Stimulated activated CD8-positive, alpha-beta memory T cell treated with anti-CD3 and anti-CD28 coated beads, Interleukin-2, amount 100 ng/mL, for 1 hour (primary cell): ENCODE measurements at regions not wholly inside any gene's neighbourhood (a gene's known extent, or its start where the extent isn't known, plus 50 kb on each side); places are given as distances from the start of the nearest gene placed in this dataset.

Source experiments
- DNase-seq, 2 donors: peaks; one replicate each; pipeline ENCODE4 v3.0.0-alpha.2; 2020; ENCODE audit warnings: low read depth in 2 of 2

DNA sequence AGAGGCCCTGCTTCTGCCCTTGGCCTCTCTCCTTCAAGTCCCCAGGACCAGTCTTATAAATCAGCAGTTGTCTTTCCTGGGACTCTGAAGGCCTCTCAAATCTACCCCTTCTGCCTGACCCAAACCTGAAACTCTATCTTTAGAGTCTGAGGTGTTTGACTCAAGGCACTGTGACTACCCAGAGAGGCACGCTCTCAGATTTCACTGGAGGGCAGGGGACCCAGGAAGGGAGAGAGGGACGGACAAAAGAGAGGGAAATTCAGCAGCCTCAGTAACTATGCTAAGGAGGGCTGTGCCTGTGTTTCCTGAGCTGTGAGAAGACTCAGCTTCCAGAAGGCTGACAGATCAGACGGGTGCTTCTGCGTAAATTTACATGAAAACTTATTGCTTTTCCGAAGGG is 217.8 kb downstream of the HAUS1 start:
- no peak for DNase-seq

DNA sequence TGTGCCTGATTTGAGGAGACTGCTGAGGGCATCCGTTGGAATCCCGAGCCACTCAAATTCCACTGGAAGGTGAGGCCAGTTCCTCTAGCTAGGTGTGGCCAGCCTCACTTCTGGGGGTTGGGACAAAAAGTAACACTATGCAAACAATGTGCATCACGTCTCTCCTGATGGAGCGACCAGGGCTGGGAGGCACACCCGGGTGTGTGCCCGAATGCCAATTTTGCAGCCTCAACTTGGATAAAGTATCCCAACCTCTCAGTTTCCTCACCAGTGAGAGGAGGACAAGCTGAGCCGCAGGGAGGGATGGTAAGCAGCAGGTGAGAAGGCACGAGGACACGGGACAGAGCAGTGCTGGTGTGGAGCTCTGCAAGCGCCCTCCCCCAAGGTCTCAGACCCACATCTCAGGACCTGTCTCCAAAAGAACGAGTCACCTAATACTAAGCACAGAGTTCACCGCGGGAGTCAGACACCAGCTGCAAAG is 218.3 kb downstream of the HAUS1 start:
- DNase-seq = no peak

DNA sequence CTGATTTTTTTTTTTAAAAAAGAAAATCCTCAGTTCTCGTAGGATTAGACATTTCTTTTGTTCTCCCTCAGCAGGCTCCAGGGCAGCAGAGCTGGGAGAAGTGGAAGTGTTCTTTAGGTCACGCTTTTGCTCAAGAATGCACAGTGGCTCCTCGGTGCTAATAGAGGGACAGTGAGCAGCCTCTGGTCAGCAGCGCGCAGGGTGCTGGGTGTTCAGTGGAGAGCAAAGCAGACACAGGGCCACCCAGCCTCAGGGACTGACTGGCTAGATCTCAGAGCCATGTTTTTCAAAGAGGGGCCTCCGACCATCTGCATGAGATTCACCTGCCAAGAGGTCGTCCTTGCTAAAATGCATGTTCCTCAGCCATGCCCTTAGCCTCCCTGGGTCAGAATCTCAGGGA is 218.8 kb downstream of the HAUS1 start:
- DNase-seq = no peak

DNA sequence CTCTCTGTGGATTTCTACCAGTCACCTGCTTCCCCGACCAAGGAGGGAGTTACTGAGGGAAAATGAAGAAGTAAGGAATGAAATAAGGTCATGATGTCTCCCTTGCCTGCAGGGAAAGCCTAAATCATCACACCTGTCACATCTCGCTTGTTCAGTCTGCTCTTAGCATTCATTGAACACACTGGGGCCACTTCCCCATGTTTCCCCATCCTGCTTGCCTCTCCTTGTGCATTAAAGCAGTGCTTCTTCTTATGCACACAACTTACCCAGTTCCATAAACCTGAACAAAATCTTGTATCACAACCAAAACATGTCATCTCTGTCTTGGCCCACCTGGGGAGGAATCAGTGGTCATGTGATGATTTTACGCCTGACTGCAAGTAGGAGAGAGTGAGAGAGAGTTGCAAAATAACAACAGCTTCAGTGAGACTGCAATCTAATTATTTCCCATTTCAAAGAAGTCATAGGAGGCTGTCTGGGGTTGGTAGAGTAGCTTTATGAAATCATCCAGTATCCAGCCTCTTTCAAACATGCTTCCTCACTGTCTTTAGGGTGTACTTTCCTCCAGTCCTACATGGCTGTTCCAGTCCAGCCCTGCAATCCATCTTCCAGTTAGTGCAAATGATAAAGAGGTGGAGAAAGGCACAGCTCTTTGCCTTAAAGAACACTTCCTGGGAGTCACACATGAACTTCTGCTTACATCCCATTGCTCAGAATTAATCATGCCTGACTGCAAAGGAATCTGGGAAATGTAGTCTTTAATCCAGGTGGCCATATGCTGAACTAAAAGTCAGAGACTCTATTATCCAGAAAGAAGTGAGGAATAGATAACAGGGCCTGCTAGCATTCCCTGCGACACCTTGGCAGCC is 220.1 kb downstream of the HAUS1 start:
- no peak for DNase-seq

DNA sequence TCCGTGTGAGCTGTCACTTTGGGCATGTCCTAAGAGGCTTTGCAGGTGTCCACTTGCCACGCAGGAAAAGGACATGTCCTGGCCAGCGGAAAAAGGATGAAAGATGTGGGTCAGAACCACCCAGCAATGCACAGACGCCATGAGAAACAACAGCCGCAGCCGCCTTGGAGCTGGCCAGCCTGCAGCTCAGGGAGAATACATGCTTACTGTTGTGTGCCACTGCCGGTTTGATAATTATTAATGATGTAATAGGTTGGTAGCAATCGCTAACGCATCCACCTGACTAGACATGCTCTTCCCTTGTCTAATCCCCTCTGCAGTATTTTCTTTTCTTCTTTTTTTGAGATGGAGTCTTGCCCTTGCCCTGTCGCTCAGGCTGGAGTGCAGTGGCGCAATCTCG is 221.7 kb downstream of the HAUS1 start:
- no peak for DNase-seq

DNA sequence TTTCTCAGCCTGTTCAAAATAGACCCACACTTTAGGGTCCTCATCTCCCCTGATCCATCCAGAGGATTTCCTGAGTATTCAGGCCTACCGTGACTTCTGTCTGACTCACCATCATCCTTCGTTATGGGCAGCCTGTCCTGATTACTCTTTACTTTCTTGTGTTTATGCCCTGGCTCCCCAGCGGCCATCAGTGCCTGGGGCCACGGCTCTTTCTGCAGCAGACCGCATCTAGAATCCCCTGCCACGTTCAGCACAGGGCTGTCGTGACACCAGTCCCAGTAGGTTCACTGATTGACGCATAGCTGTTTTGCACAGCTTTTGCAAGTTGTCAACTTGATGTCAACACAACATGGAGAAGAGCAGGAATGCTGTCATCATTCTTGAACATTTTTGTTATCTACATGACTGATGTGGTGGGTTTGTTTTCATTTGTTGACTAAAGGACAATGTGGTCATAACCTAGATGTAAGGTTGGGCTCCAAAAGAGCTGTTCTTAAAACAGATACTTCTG is 225.6 kb downstream of the HAUS1 start:
- no peak for DNase-seq

DNA sequence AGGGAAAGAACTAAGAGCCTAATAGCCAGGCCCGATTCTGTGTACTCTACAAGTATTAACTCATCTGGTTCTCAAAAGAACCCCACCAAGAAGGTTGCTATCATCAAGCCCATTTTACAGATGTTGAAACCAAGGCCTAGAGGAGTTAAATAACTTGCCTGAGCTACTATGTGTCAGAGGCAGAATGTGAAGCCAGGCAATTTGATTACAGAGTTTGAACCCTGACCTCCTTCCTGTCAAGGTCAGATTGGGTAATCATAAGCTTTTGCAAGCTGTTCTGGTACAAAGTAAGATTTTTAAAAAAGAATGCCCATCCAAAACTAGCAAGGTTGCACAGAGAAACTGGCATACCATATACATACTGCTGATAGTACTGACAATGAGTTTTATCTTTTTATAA is 227.1 kb downstream of the HAUS1 start:
- DNase-seq = no peak

DNA sequence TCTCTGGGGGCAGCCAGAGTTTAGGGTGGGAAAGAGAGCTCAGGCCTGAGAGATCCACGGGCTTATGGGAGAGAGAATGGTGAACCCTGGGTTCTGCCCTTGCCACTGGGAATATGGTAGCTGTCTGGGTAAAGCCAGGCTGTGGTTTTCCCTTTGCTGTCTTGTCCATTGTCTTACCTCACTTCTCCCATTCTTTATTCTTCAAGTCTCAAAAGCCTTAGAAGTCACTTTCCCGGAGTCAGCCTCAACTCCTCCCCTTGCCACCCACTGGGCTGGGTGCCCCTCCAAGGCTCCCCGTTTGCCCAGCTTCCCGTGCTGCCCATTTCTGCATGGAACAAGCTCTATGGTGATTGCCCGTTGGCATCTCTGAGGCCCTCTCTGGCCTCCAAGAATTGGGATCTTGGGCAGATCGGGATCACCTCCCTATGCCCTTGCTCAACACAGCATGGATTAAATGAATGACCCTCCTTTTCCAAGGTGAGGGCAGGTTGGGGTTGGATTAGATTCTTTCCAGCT is 228.2 kb downstream of the HAUS1 start:
- DNase-seq = no peak

DNA sequence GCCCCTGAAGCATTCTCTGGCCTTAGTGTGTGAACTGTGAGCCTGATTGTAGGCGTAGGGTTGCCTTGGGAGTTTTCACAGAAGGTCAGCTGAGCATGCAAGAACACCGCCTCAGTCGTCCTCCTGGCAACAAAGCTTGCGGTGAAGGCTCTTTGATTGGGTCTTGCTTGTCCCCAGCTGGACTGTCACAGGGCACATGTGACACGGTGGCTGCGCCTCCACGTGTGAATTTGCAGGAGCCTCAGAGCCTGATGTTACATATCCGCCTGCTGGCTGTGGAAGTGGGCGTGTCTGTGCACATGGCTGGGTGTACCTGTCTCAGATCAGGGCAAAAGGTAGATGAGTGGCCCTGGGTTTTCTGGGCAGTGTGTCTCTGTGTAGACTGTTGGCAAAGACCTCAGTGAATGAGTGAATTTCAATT is 228.7 kb downstream of the HAUS1 start:
- no peak for DNase-seq

DNA sequence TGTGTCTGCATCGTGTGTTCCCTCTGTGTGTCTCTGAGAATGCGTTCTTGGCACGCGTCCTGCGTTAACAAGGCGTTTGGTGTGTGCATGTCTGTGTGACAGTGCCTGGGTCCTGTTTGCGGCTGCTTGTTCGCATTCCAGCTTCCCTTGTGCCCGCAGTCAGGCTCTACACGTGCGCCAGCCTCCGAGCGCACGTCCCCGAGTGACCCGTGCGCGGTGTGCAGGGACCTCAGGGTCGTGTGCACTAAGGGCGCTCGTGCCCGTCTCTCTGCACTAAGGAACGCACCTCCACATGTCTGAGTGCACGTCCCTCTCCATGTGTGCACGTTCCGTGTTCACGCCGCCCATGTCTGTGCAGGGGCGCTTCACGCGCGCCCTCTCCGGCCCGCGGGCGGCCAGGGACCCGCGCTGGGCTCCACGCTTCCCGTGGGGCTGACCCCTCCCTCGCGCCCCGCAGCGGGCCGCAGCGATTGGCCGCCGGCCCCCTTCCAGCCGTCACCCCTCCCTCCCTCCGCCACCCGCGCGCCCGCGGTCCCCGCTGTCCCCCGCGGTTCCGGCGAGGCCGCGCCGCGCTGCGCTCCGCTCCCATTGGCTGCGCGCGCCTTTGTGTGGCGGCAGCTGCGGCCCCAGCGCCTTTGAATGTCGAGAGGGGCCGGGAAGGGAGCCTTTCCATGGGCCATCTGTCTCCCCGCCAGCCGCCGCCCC is 229.4 kb downstream of the HAUS1 start:
- DNase-seq = no peak

DNA sequence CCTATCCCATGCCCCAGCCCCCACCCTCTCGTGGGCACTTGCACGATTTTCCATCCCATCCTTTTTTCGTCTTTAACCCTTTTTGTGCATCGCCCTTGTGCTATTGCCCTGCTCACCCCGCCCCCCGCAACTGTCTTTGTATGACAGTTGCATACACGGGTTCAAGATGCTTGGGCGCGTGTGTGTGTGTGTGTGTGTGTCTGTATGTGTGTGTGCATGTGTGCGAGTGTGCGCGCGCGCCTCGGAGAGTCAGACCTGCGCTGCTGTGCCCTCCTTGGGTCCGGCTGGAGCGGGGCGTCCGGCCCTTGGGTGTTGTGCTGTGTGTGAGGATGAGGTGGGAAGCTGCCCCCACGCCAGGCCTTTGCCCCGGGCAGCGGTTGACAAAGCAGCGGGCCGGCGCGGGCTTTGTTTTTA is 230.7 kb downstream of the HAUS1 start:
- DNase-seq = no peak

DNA sequence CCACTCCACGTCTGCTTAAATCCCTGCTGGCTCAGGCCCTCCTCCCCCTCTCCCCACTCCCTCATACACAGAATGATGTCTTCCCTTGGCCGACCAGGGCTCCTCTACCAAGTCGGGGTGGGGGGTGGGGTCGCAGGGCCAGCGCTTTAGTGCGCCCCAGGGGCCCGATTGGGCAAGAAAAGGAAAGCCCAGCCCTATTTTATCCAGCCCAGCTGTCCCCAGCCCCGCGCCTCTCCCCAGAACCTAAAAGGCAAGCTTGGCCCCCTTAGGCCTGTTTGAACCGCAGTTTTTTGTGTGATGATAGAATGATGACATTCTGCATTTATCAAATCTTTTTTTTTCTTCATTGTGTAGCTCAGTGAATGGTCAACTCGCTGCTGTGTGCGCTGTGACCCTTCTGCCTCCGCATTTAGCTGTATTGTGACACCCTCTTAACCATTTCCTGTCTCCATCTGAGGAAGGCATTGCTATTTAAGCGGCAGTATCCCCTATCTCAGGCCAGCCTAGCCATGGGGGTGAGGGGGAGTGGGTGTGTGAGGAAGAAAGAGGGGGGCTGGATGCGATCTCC is 231.4 kb downstream of the HAUS1 start:
- no peak for DNase-seq

DNA sequence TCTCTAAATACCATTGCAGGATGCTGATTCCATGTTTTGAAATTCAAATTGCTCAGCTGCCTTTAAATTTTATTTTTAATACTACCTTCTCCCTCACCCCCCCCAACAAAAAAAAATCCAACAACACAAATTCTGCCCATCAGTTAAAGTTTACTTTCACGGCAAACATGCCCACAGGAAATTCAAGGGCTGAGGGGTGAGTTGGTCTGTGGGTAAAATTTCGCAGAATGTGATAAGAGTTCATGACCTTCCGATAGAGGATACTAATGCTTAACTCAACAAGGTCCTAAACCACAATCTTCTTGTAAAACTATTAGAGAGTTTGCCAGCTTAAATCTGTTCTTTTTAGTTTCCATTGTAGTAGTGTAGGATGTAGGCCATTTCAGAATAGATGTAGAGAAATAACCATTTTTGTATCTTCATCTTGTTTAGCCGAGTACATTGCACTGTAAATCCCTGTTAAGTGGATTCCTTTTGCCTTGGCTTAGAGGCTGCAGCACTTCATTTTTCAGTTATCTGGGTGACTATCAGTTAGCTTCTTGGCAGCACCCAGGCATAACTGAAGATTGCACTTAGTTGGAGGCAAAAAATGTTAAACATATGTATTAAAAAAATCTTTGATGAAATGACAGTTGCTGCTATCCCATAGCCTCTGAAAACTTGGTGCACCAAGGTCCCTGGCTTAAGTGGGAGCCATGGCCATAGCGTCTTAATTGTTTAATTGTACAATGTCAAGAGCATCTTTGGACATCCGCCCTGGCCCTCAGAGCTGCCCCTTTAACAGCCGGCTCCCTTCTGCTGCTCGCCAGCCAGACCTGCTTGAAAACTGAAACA is 232.3 kb downstream of the HAUS1 start:
- DNase-seq = no peak

DNA sequence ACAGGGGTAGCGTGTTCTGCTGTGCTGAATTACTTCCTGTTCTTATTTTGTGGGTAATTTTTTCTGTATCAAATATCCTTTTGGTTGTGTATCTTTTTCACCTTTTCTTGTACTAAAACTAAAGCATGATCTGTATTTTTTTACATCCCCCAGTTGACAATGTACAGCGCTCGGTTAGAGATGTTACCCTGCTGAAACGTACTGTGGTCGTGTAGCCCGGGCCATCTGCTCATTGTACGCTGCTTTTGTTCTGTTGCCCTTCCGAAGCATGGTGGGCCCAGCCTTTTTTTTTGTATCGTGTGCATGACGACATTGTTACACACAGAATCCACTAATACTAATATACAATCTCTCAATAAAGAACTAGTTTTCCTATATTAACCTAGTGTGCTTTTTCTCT is 233.1 kb downstream of the HAUS1 start:
- DNase-seq = no peak

DNA sequence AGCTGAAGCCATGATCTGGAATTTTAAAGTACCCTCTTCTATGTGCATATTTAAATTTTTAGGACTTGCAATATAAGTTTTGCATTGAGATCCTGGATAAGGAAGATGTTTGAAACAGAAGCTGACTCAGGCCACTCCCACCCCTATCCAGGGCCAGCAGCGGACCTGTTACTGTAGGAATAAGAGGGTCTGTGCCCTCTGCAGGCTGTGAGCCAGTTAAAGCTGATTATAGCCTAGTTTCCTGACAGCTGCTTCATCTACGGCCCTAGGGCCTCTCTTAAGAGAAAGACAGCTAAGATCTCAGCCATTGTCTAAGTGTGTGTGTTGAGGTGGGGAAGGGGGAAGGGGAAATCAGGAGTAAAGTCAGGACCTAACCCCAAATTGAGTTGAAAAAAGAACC is 234.0 kb downstream of the HAUS1 start:
- DNase-seq = no peak

DNA sequence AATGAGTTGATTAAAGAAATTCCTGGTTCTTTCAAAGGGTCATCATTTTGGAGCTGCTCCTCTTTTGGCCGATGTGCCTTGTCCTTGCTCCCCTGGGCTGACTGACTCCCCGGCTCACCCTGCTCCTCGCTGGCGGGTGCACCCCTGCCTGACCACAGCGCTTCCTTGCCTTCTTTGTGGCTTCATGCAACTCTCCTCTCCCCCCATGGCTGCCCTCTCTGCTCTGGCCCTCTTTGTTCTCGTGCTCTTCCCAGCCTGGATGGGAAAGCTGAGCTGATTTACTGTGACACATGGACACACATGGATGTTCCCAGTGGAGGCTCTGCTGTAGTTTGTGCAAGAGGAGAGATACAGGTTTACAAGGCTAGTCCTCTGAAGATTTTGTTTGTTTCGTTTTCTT is 234.6 kb downstream of the HAUS1 start:
- DNase-seq = no peak

DNA sequence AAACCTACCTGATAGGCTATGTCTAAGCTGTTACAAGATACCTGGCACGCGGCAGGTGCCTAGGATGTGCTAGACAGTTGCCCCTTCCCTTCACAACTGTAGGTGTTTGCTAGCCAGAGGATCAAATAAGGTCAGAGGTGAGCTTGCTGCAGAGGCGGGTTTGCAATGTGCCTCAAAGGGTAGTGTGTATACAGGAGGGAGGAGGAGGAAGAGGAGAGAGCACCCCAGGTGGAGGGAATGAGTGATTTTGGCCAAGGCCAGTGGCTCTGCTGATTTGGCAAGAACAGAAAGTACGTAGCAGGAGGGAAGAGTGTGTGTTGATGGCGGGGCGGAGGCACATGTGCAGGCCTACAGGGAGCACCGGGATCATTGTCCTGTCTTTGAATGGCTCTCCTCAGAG is 236.5 kb downstream of the HAUS1 start:
- no peak for DNase-seq

DNA sequence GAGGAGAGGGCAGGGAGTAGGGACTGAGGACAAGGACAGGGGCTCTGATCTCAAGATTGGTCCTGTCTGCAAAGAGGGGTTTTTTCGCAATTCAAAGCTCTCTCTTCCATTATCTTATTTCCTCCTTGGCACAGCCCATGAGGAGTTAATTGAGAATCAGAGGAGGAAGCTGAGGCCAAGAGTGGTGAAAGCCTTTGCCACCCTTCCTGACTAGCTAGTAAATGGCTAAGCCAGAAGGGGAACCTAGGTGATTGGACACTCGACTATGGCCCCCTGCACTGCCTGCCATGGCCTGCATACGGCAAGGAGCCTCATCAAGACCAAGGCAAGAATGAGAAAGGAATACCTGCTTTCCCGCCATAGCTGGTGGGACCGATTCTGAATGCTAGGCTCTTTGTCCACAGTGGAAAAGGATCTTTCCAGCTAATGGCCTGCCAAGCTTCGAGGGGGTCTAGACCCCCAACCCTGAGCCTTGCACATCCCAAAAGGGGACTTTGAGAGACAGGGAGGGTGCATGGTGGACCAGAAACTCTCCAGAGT is 237.9 kb downstream of the HAUS1 start:
- DNase-seq = no peak

DNA sequence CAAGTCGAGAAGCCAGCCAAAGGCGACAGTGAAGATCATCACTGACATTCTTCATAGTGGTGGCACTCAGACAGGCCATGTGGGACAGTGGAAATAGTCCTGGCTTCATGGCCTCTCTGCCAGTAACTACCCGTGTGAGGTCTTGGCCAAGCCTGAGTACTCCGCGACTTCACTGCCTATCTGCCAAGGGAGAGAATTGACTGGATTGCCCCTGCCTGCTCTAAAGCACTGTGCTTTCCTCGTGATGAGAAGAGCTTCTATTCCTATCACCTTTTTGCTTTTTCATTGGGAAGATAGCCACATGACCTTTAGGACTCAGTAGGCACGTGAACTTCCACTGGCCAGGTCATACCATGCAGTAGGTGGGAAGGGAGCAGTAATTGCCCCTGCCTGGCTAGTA is 239.3 kb downstream of the HAUS1 start:
- no peak for DNase-seq

DNA sequence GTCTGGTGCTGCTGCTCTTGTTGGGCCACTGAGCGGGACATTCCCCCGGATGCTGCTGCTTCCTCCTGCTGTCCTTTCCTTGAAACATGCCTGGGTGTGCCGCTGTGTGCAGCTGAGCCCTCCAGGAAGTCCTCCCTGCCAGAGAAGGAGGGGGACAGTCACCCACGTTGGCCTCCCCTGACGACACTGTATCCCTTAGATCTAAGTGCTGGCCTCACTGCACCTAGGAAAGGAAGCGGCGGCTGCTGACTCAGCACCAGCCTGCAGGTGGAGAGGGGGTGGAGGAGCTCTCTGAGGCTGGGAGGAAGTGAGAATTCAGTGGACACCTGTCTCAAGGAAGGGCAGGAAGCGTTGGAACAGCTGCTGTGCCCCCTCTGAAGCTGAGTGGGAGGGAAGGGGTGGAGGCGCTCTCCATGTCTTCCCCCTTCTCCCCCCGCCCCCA is 239.8 kb downstream of the HAUS1 start:
- DNase-seq = no peak
